ENCODE measurements at regions not wholly inside any gene's neighbourhood (a gene's known extent, or its start where the extent isn't known, plus 50 kb on each side); places are given as distances from the start of the nearest gene placed in this dataset.

GRCh38 chr9:110148891-110149290 lies 59.1 kb downstream of the C9orf152 start:
- no peak for TF ChIP-seq CTCF (IDR thresholded peaks at IDR 0.05)
- no peak for TF ChIP-seq TEAD4 (CRISPR knock-in tag; IDR thresholded peaks at IDR 0.05)
- no peak for TF ChIP-seq KAT7 (CRISPR knock-in tag; IDR thresholded peaks at IDR 0.05; ENCODE audit: borderline replicate concordance)
- TF ChIP-seq ATF3 (CRISPR knock-in tag; conservative IDR thresholded peaks at IDR 0.05), result no peak
- no peak for TF ChIP-seq RELA (CRISPR knock-in tag; IDR thresholded peaks at IDR 0.05; ENCODE audit: borderline replicate concordance)
- TF ChIP-seq AR (CRISPR knock-in tag; IDR thresholded peaks at IDR 0.05), result no peak
- TF ChIP-seq USF1 (CRISPR knock-in tag; IDR thresholded peaks at IDR 0.05), result no peak
- no peak for TF ChIP-seq SP1 (CRISPR knock-in tag; conservative IDR thresholded peaks at IDR 0.05)
- no peak for TF ChIP-seq FOXP1 (CRISPR knock-in tag; IDR thresholded peaks at IDR 0.05; ENCODE audit: borderline replicate concordance)
- no peak for TF ChIP-seq PRRX2 (CRISPR knock-in tag; IDR thresholded peaks at IDR 0.05)
- no peak for TF ChIP-seq E2F4 (CRISPR knock-in tag; IDR thresholded peaks at IDR 0.05; ENCODE audit: borderline replicate concordance, low read depth)

All from WTC11 (cell line).